Vagina (tissue), 2 donors: ENCODE measurements at regions not wholly inside any gene's neighbourhood (a gene's known extent, or its start where the extent isn't known, plus 50 kb on each side); places are given as distances from the start of the nearest gene placed in this dataset.

Experiments used
- CTCF ChIP-seq, 3 experiments: fragments of 450-650 bp in 2 of 3; fragments of 200-600 bp in 1 of 3; sonication (generic) in 1 of 3; IDR thresholded peaks; one replicate each; pipeline ENCODE4 v1.5.1; 2017 to 2019; ENCODE audit warnings: antibody characterized with exemption in 3 of 3, mild to moderate bottlenecking in 2 of 3, moderate library complexity in 2 of 3
- POLR2A ChIP-seq, 2 donors: fragments of 450-650 bp; IDR thresholded peaks; one replicate each; pipeline ENCODE4 v1.6.1; 2017; ENCODE audit warnings: antibody characterized with exemption in 2 of 2, mild to moderate bottlenecking in 2 of 2, moderate library complexity in 2 of 2

GRCh38 chr6:85792254-85792653 is 149.6 kb upstream of the SYNCRIP start:
- no peak for TF ChIP-seq CTCF (IDR thresholded peaks at IDR 0.05)
- no peak for TF ChIP-seq POLR2A (IDR thresholded peaks at IDR 0.05)
